ENCODE measurements at regions not wholly inside any gene's neighbourhood (a gene's known extent, or its start where the extent isn't known, plus 50 kb on each side); places are given as distances from the start of the nearest gene placed in this dataset.
"Not testable (repeated sequence)": the region's sequence is repeated elsewhere in the genome, so short reads cannot be mapped to it uniquely, and the experiment has no call there.

DNA sequence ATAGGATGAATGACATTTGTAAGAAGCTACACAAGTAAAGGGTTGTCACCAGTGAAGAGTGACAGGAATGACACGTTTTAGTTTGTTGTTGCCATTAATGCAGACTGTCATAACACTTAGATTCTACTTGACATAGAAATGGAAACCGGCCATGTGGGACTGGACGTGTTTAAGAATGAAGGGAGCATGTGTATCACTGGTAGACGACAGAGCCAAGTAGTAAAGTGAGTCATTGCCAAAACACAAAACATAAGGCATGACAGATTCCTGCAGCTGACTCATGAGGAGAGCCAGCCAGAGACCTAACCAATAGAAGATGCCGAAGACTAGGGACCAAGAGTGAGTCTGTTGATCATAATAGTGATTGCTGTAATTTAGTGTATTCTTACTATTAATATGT lies 106.2 kb upstream of the PLAAT1 start:
- intact Hi-C loops (cut with micrococcal nuclease): no loop called here
- POLR2A ChIA-PET: no interaction called here
- no peak for DNase-seq

GRCh38 chr3:193140381-193140780 lies 100.6 kb upstream of the PLAAT1 start:
- ChIA-PET POLR2A (no interaction called here), CTCF (no interaction called here)
- no peak for DNase-seq

More for the DNA sequence above, 106.2 kb upstream of the PLAAT1 start:
- Mint-ChIP-seq H3K27ac (no peak overlapping the region), H3K9me3 (no peaks in the 10 kb centered on the region), H3K27me3 (peaks cover 16% of the 10 kb centered on the region), H3K4me3 (no peak overlapping the region), H3K36me3 (no peaks in the 10 kb centered on the region), H3K4me1 (ENCODE audit: low read depth) (no peaks in the 10 kb centered on the region)
- CTCF ChIA-PET: no interaction called here

GRCh38 chr3:193145248-193145647 lies 95.8 kb upstream of the PLAAT1 start:
- intact Hi-C loops (cut with micrococcal nuclease): no loop called here
- POLR2A ChIA-PET: no interaction called here
- Mint-ChIP-seq H3K9me3 (no peaks in the 10 kb centered on the region), H3K27me3 (no peaks in the 10 kb centered on the region), H3K4me3 (no peak overlapping the region), H3K27ac (no peak overlapping the region), H3K36me3 (no peaks in the 10 kb centered on the region), H3K4me1 (ENCODE audit: low read depth) (no peaks in the 10 kb centered on the region)
- CTCF ChIA-PET: no interaction called here
- no peak for DNase-seq

More at GRCh38 chr3:193140381-193140780, 100.6 kb upstream of the PLAAT1 start:
- no peak overlapping the region for H3K4me3 Mint-ChIP-seq
- H3K36me3 Mint-ChIP-seq: no peaks in the 10 kb centered on the region
- no peaks in the 10 kb centered on the region for H3K4me1 Mint-ChIP-seq (ENCODE audit: low read depth)
- H3K27ac Mint-ChIP-seq: no peak overlapping the region
- intact Hi-C loops (cut with micrococcal nuclease): no loop called here
- H3K27me3 Mint-ChIP-seq: peaks cover 6% of the 10 kb centered on the region
- H3K9me3 Mint-ChIP-seq: no peaks in the 10 kb centered on the region

DNA sequence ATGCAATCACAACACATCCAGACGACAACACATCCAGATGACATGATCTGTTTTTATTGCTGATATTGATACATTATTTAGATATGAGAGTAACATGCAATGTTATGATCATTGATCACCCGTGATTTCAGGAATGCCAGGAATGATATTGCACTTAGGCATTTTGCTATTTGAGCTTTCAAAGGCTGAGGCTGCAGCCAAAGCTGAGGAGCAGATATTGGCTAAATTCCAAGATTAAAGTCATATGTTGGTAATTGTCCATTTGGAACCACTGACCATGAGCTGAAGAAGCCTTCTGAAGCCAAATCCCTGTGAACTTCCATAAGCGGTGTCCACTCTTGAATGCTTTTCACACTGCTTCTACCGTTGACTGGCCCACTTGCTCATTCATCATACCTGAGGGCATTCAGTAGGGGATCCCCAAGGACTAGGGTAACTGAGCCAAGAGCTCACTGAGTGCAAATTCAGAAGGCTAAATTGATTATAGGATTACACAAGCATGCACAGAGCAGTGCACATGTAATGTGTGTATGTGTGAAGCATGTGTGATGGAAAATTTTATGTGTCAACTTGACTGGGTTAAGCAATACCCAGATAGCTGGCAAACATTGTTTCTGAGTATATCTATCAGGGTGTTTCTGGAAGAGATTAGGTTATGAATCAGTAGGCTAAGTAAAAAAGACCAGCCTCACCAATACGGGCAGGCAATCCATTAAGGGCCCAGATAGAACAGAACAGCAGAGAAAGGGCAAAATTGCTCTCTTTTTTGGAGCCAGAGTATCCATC lies 92.1 kb upstream of the PLAAT1 start:
- ChIA-PET CTCF (no interaction called here), POLR2A (no interaction called here)
- no peak for DNase-seq
- intact Hi-C loops (cut with micrococcal nuclease): no loop called here
- Mint-ChIP-seq H3K4me1 (ENCODE audit: low read depth) (no peaks in the 10 kb centered on the region), H3K4me3 (no peak overlapping the region), H3K36me3 (no peaks in the 10 kb centered on the region), H3K27ac (no peak overlapping the region), H3K27me3 (peaks cover 1% of the 10 kb centered on the region), H3K9me3 (no peaks in the 10 kb centered on the region)

GRCh38 chr3:193149998-193150397 lies 91.0 kb upstream of the PLAAT1 start:
- CTCF ChIA-PET: no interaction called here
- DNase-seq: no peak
- Mint-ChIP-seq H3K4me3 (no peak overlapping the region), H3K9me3 (no peaks in the 10 kb centered on the region), H3K27me3 (peaks cover 1% of the 10 kb centered on the region), H3K27ac (no peak overlapping the region), H3K36me3 (no peaks in the 10 kb centered on the region), H3K4me1 (ENCODE audit: low read depth) (no peaks in the 10 kb centered on the region)
- POLR2A ChIA-PET: no interaction called here
- intact Hi-C loops (cut with micrococcal nuclease): no loop called here

- H3K27me3 Mint-ChIP-seq; H3K36me3 Mint-ChIP-seq; H3K9me3 Mint-ChIP-seq; H3K4me3 Mint-ChIP-seq; DNase-seq; H3K27ac Mint-ChIP-seq; intact Hi-C loops (cut with micrococcal nuclease); CTCF ChIA-PET; H3K4me1 Mint-ChIP-seq (ENCODE audit: low read depth); POLR2A ChIA-PET: not testable (repeated sequence)
These were observed 85.8 kb upstream of the PLAAT1 start for GRCh38 chr3:193155044-193155781.

- Mint-ChIP-seq H3K4me3 (no peak overlapping the region), H3K9me3 (no peaks in the 10 kb centered on the region), H3K27ac (no peak overlapping the region), H3K4me1 (ENCODE audit: low read depth) (no peaks in the 10 kb centered on the region), H3K27me3 (no peaks in the 10 kb centered on the region), H3K36me3 (no peaks in the 10 kb centered on the region)
- ChIA-PET CTCF (interaction anchor here (0.8 kb wide), 1 partner anchor 12 kb away, joined by 3 read pairs; no protein-coding TSS in a partner anchor), POLR2A (no interaction called here)
- DNase-seq: no peak
- intact Hi-C loops (cut with micrococcal nuclease): no loop called here
These were observed 84.0 kb upstream of the PLAAT1 start for GRCh38 chr3:193157051-193157450.

DNA sequence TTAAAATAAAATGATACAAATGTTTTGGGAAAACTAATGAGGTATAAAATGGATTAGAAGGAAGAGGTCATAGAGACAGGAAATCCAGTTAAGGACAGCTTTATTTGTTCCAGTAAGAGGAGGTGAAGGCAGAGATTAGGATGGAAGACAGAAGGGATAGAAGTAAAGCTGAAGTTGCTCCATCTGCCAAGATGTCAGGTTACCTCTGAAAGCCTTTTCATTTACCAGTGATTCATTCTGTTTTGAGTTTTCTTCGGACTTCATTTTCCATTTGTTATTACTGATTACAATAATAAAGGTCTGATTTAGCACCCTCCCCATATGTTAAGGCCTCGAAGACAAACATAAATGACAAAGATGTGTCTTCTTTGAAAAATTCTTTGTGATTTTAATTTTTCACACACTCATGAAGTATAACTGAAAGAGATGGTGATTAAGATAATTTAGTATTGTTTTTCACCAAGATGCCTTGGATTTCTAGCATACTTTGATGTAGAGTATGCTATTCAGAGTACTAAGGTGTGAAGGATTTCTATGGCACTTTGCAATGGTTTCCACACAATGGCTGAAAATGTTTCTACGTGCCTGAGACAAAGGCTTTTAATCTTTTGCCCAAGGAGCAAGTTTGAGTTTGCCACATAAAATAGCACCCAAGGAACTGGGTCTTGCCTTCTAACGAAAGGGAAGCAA lies 75.4 kb upstream of the PLAAT1 start:
- ChIA-PET CTCF (no interaction called here), POLR2A (no interaction called here)
- peaks cover 2% of the 10 kb centered on the region for H3K27me3 Mint-ChIP-seq
- H3K27ac Mint-ChIP-seq: no peak overlapping the region
- no peak overlapping the region for H3K4me3 Mint-ChIP-seq
- no peak for DNase-seq
- no peaks in the 10 kb centered on the region for H3K36me3 Mint-ChIP-seq
- H3K9me3 Mint-ChIP-seq: no peaks in the 10 kb centered on the region
- intact Hi-C loops (cut with micrococcal nuclease): no loop called here
- no peaks in the 10 kb centered on the region for H3K4me1 Mint-ChIP-seq (ENCODE audit: low read depth)

GRCh38 chr3:193168931-193169330 lies 72.1 kb upstream of the PLAAT1 start:
- no peak overlapping the region for H3K27ac Mint-ChIP-seq
- H3K36me3 Mint-ChIP-seq: no peaks in the 10 kb centered on the region
- POLR2A ChIA-PET: no interaction called here
- no peaks in the 10 kb centered on the region for H3K4me1 Mint-ChIP-seq (ENCODE audit: low read depth)
- H3K9me3 Mint-ChIP-seq: no peaks in the 10 kb centered on the region
- intact Hi-C loops (cut with micrococcal nuclease): no loop called here
- CTCF ChIA-PET: interaction anchor here (1.0 kb wide), 1 partner anchor 12 kb away, joined by 3 read pairs; no protein-coding TSS in a partner anchor
- H3K27me3 Mint-ChIP-seq: peaks cover 2% of the 10 kb centered on the region
- no peak for DNase-seq
- no peak overlapping the region for H3K4me3 Mint-ChIP-seq

- CTCF ChIA-PET: no interaction called here
- Mint-ChIP-seq H3K4me3 (no peak overlapping the region), H3K27ac (no peak overlapping the region), H3K9me3 (no peaks in the 10 kb centered on the region), H3K27me3 (no peaks in the 10 kb centered on the region), H3K4me1 (ENCODE audit: low read depth) (no peaks in the 10 kb centered on the region), H3K36me3 (no peaks in the 10 kb centered on the region)
- DNase-seq: no peak
- intact Hi-C loops (cut with micrococcal nuclease): no loop called here
- POLR2A ChIA-PET: no interaction called here
These were observed 66.9 kb upstream of the PLAAT1 start for GRCh38 chr3:193174140-193174539.

GRCh38 chr3:193179332-193180012 lies 61.5 kb upstream of the PLAAT1 start:
- CTCF ChIA-PET: interaction anchor here (0.6 kb wide), 1 partner anchor 625 kb away, joined by 3 read pairs; no protein-coding TSS in a partner anchor
- H3K27ac Mint-ChIP-seq; H3K4me1 Mint-ChIP-seq (ENCODE audit: low read depth); H3K4me3 Mint-ChIP-seq; H3K27me3 Mint-ChIP-seq; H3K9me3 Mint-ChIP-seq; POLR2A ChIA-PET; DNase-seq; intact Hi-C loops (cut with micrococcal nuclease); H3K36me3 Mint-ChIP-seq: not testable (repeated sequence)

GRCh38 chr3:193187070-193187722 lies 53.8 kb upstream of the PLAAT1 start:
- Mint-ChIP-seq H3K27ac (no peak overlapping the region), H3K27me3 (peaks cover 2% of the 10 kb centered on the region), H3K4me3 (no peak overlapping the region), H3K36me3 (no peaks in the 10 kb centered on the region), H3K4me1 (ENCODE audit: low read depth) (no peaks in the 10 kb centered on the region), H3K9me3 (no peaks in the 10 kb centered on the region)
- ChIA-PET POLR2A (no interaction called here), CTCF (no interaction called here)
- DNase-seq: no peak
- intact Hi-C loops (cut with micrococcal nuclease): no loop called here
